Middle frontal gyrus (tissue), 1 donor: ENCODE measurements at regions not wholly inside any gene's neighbourhood (a gene's known extent, or its start where the extent isn't known, plus 50 kb on each side); places are given as distances from the start of the nearest gene placed in this dataset.

ENCODE experiments used
- DNase-seq: peaks from one replicate; pipeline ENCODE4 v3.0.0-alpha.2; 2015; ENCODE audit warnings: low spot score; ENCODE audit errors: extremely low spot score

DNA sequence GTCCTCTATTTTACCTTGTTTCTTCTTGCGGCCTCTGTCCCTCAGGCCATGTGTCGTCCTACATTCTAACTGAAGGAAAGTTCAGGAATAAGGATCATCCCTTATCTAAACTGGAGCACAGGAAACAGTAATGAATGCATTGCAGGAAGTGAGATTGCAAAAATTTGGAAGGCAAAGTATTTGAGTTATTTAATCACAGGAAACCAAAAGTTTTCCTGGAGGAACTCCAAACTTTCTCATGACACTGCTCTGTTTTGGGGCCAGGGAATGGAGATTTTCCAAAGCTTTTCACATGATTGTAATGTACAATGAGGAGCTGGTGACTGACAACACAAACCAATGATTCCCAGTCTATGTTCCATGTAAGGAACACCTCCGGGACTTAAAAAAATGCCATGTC is 57.8 kb upstream of the PLSCR4 start:
- DNase-seq: no peak

DNA sequence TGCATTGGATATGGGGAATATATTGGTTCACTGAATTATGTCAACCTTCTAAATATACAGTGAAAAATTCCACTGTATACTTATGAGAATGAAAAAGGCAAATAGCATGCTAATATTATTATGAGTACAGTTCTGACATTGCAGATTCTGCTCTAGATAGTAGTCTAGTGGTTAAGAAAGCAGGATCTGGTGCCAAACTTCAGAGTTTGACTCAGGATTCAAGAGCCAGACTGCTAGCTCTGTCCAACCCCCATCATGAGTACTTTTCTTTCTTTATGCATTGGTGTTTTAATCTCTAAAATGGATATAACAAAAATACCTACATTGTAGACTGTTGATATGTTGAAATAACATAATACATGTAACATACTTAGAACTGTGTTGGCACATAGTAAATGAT is 57.3 kb upstream of the PLSCR4 start:
- DNase-seq: no peak

DNA sequence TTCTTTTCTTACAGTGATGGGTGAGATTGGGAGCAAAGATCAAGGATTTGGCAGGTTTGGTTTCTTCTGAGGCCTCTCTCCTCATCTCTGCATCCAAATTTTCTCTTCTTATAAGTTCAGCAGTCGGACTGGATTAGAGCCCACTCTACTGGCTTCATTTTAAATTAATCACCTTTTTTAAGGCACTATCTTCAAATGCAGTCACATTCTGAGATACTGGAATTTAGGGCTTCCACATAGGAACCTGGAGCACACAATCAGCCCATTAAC is 56.5 kb upstream of the PLSCR4 start:
- no peak for DNase-seq

DNA sequence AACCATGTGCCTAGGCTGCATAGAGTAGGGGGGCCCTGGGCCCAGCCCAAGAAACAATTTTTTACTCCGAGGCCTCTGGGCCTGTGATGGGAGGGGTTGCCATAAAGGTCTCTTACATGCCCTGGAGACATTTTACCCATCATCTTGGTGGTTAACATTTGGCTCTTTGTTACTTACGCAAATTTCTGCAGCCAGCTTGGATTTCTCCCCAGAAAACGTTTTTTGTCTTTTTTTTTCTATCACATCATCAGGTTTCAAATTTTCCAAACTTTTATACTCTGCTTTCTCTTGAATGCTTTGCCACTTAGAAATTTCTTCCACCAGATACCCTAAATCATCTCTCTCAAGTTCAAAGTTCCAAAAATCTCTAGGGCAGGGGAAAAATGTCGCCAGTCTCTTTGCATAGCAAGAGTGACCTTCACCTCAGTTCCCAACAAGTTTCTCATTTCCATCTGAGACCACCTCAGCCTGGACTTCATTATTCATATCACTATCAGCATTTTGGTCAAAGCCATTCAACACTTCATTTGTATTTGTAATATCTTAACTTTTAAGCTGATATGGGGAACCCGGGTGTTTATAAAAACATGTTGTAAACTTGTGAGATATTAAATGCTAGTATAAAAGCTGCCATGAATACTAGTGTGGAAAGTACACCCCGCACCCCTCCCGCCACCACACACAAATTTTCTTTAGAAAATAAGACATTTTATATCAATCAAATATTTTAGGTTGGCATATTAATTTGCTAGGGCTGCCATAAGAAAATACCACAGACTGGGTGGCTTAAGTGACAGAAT is 56.0 kb upstream of the PLSCR4 start:
- DNase-seq: no peak

DNA sequence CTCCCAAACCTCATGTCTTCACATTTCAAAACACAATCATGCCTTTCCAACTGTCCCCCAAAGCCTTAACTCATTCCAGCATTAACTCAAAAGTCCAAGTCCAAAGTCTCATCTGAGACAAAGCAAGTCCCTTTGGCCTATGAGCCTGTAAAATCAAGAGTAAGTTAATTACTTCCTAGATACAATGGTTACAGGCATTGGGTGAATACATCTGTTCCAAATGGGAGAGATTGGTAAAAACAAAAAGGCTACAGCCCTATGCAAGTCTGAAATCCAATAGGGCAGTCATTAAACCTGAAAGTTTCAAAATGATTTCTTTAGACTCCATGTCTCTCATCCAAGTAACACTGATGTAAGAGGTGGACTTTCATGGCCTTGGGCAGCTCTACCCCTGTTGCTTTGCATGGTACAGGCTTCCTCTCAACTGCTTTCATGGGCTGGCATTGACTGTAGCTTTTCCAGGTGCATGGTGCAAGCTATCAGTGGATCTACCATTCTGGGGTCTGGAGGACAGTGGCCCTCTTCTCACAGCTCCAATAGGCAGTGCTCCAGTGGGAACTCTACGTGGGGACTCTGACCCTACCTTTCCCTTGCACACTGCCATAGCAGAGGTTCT is 55.0 kb upstream of the PLSCR4 start:
- DNase-seq: no peak

DNA sequence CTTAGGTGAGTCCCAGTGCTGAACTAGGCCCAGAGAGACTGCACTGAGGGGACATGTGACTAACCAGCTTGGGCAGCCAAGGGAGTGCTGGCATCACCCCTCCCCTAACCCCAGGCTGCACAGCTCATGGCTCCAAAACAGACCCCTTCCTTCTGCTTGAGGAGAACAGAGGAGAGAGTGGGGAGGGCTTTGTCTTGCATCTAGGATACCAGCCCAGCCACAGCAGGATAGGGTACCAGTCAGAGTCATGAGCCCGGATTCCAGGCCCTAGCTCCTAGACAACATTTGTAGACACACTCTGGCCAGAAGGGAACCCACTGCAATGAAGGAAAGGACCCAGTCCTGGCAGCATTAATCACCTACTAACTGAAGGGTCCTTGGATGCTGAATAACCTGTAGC is 49.9 kb upstream of the PLSCR4 start:
- no peak for DNase-seq
